Breast epithelium (tissue), 4 donors: ENCODE measurements at regions not wholly inside any gene's neighbourhood (a gene's known extent, or its start where the extent isn't known, plus 50 kb on each side); places are given as distances from the start of the nearest gene placed in this dataset.
A peak's percentile ranks its signal among the peaks of the same experiment; 100 is the strongest.

Experiments
- DNase-seq, 2 donors: peaks; one replicate each; pipeline ENCODE4 v3.0.0-alpha.2; 2019; ENCODE audit warnings: low spot score in 2 of 2
- H3K27ac ChIP-seq, 2 donors: fragments of 200-600 bp; sonication (generic) in 1 of 2; one replicate each; pipeline ENCODE4 v1.5.1; 2016 to 2019; ENCODE audit warnings: mild to moderate bottlenecking in 1 of 2
- H3K27me3 ChIP-seq, 2 donors: fragments of 200-600 bp; sonication (generic) in 1 of 2; one replicate each; pipeline versions ENCODE4 v1.5.1 to v1.6.0; 2017 to 2019; ENCODE audit warnings: control low read depth in 1 of 2, mild to moderate bottlenecking in 1 of 2
- H3K36me3 ChIP-seq: fragments of 200-600 bp; one replicate; pipeline ENCODE4 v1.5.1; 2019
- H3K4me1 ChIP-seq, 2 donors: fragments of 200-600 bp; sonication (generic); one replicate each; pipeline ENCODE4 v1.5.1; 2016 to 2019; ENCODE audit warnings: control low read depth in 1 of 2
- H3K4me3 ChIP-seq, 3 donors: fragments of 200-600 bp; sonication (generic); 1 replicate in 2 of 3; 2 replicates in 1 of 3; pipeline ENCODE4 v1.5.1; 2016 to 2019; ENCODE audit warnings: mild to moderate bottlenecking in 3 of 3, moderate library complexity in 2 of 3
- H3K9me3 ChIP-seq, 2 donors: fragments of 200-600 bp; sonication (generic) in 1 of 2; one replicate each; pipeline ENCODE4 v1.5.1; 2016 to 2019; ENCODE audit warnings: control low read depth in 1 of 2
- CTCF ChIP-seq, 3 donors: fragments of 450-650 bp; IDR thresholded peaks; one replicate each; pipeline ENCODE4 v1.5.1; 2016 to 2017; ENCODE audit warnings: antibody characterized with exemption in 3 of 3, mild to moderate bottlenecking in 3 of 3, moderate library complexity in 3 of 3
- POLR2A ChIP-seq: fragments of 450-650 bp; IDR thresholded peaks from one replicate; pipeline ENCODE4 v1.6.1; 2016; ENCODE audit warnings: antibody characterized with exemption, mild to moderate bottlenecking, moderate library complexity
- POLR2AphosphoS5 ChIP-seq, 3 donors: sonication (generic); formaldehyde crosslinking; IDR thresholded peaks; one replicate each; pipeline ENCODE4 v1.6.1; 2017; ENCODE audit warnings: antibody characterized with exemption in 3 of 3
- intact Hi-C: fragments of 100-400 bp; cut with DNase I; formaldehyde crosslinking; loops from one replicate; pipeline ENCODE4 v1.15.1; 2023; ENCODE audit warnings: low total_unique reads

- no peak for DNase-seq
These were observed 103.6 kb upstream of the NXT1 start for GRCh38 chr20:23246717-23247664.

GRCh38 chr20:23245553-23246181 is 104.9 kb upstream of the NXT1 start:
- TF ChIP-seq POLR2A: no peak
- no peak for TF ChIP-seq POLR2AphosphoS5 (IDR thresholded peaks at IDR 0.05)
- no peak for TF ChIP-seq CTCF (IDR thresholded peaks at IDR 0.05)
- H3K36me3 ChIP-seq: no peaks in the 10 kb centered on the region
- peaks cover 0 to 3% of the 10 kb centered on the region in 2 donors for H3K27me3 ChIP-seq
- no peaks in the 10 kb centered on the region for H3K9me3 ChIP-seq
- H3K27ac ChIP-seq: peak overlapping the region in 1 of 2 donors; percentile 23
- H3K4me3 ChIP-seq: no peak overlapping the region
- DNase-seq: no peak
- no peaks in the 10 kb centered on the region for H3K4me1 ChIP-seq
- intact Hi-C loops: no loop called here

More at GRCh38 chr20:23246717-23247664, 103.6 kb upstream of the NXT1 start:
- H3K27me3 ChIP-seq: peaks cover 0 to 3% of the 10 kb centered on the region in 2 donors
- intact Hi-C loops: no loop called here
- H3K4me1 ChIP-seq: no peaks in the 10 kb centered on the region
- no peaks in the 10 kb centered on the region for H3K36me3 ChIP-seq
- no peak for TF ChIP-seq POLR2AphosphoS5 (IDR thresholded peaks at IDR 0.05)
- no peak for TF ChIP-seq CTCF (IDR thresholded peaks at IDR 0.05)
- TF ChIP-seq POLR2A: no peak
- H3K27ac ChIP-seq: peak overlapping the region in 1 of 2 donors; percentile 63
- H3K4me3 ChIP-seq: no peak overlapping the region
- no peaks in the 10 kb centered on the region for H3K9me3 ChIP-seq

- Histone ChIP-seq H3K9me3 (no peaks in the 10 kb centered on the region), H3K27me3 (no peaks in the 10 kb centered on the region), H3K4me3 (no peak overlapping the region), H3K36me3 (no peaks in the 10 kb centered on the region), H3K4me1 (no peaks in the 10 kb centered on the region), H3K27ac (peak overlapping the region in 1 of 2 donors; percentile 43)
- DNase-seq: no peak
- no peak for TF ChIP-seq POLR2A
- no peak for TF ChIP-seq POLR2AphosphoS5 (IDR thresholded peaks at IDR 0.05)
- no peak for TF ChIP-seq CTCF (IDR thresholded peaks at IDR 0.05)
- intact Hi-C loops: no loop called here
These were observed 105.6 kb upstream of the NXT1 start for GRCh38 chr20:23244916-23245552.

- TF ChIP-seq CTCF (IDR thresholded peaks at IDR 0.05): no peak
- TF ChIP-seq POLR2AphosphoS5 (IDR thresholded peaks at IDR 0.05): no peak
- no peak for TF ChIP-seq POLR2A
- peak overlapping the region in 1 of 2 donors; percentile 43 for H3K27ac ChIP-seq
- no peaks in the 10 kb centered on the region for H3K36me3 ChIP-seq
- H3K4me3 ChIP-seq: no peak overlapping the region
- no peaks in the 10 kb centered on the region for H3K4me1 ChIP-seq
- DNase-seq: no peak
- H3K27me3 ChIP-seq: no peaks in the 10 kb centered on the region
- H3K9me3 ChIP-seq: no peaks in the 10 kb centered on the region
- intact Hi-C loops: no loop called here
These were observed 106.3 kb upstream of the NXT1 start for GRCh38 chr20:23244156-23244915.
